ENCODE measurements at regions not wholly inside any gene's neighbourhood (a gene's known extent, or its start where the extent isn't known, plus 50 kb on each side); places are given as distances from the start of the nearest gene placed in this dataset.

DNA sequence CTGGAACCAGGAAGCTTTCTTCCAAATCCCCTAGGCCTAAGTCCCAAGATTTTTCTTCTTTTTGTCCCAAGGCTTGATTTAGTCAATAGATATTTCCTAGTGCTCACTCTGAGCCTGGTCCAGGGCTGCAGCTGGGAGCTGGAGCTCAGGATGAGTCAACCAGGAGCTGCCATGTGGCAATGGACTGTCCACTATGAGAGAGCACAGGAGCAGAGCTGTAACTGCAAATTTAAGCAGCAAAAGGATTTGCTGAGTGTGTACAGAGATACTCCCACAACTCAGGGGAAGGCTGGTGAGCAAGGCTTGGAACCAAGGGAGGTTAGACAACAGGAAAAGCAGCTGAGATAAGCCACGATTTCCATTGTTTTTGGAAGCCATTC, 92.1 kb upstream of the CXCL12 start:
- TF ChIP-seq, protein P1, sequence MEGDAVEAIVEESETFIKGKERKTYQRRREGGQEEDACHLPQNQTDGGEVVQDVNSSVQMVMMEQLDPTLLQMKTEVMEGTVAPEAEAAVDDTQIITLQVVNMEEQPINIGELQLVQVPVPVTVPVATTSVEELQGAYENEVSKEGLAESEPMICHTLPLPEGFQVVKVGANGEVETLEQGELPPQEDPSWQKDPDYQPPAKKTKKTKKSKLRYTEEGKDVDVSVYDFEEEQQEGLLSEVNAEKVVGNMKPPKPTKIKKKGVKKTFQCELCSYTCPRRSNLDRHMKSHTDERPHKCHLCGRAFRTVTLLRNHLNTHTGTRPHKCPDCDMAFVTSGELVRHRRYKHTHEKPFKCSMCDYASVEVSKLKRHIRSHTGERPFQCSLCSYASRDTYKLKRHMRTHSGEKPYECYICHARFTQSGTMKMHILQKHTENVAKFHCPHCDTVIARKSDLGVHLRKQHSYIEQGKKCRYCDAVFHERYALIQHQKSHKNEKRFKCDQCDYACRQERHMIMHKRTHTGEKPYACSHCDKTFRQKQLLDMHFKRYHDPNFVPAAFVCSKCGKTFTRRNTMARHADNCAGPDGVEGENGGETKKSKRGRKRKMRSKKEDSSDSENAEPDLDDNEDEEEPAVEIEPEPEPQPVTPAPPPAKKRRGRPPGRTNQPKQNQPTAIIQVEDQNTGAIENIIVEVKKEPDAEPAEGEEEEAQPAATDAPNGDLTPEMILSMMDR (IDR thresholded peaks at IDR 0.05; ENCODE audit: low read depth, low read length, poor library complexity, severe bottlenecking), result no peak
- no peak for TF ChIP-seq EZH2phosphoT487 (IDR thresholded peaks at IDR 0.05; ENCODE audit: borderline replicate concordance, low read length)

All from DOHH2 (cell line).